Tongue (tissue), 1 donor: ENCODE measurements at regions not wholly inside any gene's neighbourhood (a gene's known extent, or its start where the extent isn't known, plus 50 kb on each side); places are given as distances from the start of the nearest gene placed in this dataset.
"Not testable (repeated sequence)": the region's sequence is repeated elsewhere in the genome, so short reads cannot be mapped to it uniquely, and the experiment has no call there.

Experiments
- DNase-seq: peaks from one replicate; pipeline ENCODE4 v3.0.0-alpha.2; 2015

GRCh38 chr13:18238586-18238985 is 943.0 kb downstream of the TUBA3C start:
- DNase-seq = not testable (repeated sequence)

- no peak for DNase-seq
Measured at GRCh38 chr13:18236528-18236815, 945.2 kb downstream of the TUBA3C start.

DNA sequence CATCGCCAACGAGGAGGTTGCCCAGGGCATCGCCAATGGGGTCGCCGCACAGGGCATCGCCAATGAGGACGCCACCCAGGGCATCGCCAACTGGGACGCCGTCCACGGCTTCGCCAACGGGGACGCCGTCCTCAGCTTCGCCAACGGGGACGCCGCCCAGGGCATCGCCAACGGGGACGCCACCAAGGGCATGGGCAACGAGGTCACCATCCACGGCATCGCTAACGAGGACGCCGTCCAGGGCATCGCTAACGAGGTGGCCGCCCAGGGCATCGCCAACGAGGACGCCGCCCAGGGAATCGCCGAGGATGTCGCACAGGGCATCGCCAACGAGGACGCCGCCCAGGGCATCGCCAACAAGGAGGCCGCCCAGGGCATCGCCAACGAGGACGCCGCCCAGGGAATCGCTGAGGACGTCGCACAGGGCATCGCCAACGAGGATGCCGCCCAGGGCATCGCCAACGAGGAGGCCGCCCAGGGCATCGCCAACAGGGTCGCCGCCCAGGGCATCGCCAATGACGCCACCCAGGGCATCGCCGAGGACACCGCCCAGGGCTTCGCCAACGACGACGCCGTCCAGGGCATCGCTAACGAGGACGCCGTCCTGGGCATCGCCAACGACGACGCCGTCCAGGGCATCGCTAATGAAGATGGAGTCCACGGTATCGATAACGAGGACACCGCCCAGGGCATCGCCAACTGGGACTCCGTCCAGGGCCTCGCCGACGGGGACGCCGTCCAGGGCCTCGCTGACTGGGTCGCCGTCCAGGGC is 945.7 kb downstream of the TUBA3C start:
- DNase-seq = no peak

DNA sequence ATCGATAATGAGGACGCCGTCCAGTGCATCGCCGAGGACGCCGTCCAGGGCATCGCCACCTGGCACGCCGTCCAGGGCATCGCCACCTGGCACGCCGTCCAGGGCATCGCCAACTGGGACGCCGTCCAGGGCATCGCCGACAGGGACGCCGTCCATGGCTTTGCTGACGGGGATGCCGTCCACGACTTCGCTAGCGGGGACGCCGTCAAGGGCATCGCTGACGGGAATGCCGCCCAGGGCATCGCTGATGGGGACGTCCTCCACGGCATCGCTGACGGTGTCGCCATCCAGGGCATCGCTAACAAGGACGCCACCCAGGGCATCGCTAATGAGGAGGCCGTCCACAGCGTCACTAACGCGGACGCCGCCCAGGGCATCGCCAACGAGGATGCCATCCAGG is 946.5 kb downstream of the TUBA3C start:
- no peak for DNase-seq

DNA sequence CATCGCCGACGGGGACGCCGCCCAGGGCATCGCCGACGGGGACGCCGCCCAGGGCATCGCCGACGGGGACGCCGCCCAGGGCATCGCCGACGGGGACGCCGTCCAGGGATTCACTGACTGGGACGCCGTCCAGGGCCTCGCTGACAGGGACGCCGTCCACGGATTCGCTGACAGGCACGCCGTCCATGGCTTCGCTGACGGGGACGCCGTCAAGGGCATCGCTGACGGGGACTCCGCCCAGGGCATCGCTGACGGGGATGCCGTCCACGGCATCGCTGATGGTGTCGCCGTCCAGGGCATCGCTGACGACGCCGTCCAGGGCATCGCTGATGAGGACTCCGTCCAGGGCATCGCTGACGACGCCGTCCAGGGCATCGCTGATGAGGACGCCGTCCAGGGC is 947.2 kb downstream of the TUBA3C start:
- DNase-seq = not testable (repeated sequence)

DNA sequence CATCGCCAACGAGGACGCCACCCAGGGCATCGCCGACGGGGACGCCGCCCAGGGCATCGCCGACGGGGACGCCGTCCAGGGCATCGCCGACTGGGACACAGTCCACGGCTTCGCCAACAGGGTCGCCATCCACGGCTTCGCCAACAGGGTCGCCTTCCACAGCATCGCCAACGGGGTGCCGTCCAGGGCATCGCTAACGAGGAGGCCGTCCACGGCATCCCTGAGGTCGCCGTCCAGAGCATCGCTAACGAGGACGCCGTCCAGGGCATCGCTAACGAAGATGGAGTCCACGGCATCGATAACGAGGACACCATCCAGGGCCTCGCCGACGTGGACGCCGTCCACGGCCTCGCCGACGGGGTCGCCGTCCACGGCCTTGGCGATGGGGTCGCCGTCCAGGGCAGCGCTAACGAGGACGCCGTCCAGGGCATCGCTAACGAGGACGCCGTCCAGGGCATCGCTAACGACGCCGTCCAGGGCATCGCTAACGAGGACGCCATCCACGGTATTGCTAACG is 947.8 kb downstream of the TUBA3C start:
- DNase-seq = no peak

DNA sequence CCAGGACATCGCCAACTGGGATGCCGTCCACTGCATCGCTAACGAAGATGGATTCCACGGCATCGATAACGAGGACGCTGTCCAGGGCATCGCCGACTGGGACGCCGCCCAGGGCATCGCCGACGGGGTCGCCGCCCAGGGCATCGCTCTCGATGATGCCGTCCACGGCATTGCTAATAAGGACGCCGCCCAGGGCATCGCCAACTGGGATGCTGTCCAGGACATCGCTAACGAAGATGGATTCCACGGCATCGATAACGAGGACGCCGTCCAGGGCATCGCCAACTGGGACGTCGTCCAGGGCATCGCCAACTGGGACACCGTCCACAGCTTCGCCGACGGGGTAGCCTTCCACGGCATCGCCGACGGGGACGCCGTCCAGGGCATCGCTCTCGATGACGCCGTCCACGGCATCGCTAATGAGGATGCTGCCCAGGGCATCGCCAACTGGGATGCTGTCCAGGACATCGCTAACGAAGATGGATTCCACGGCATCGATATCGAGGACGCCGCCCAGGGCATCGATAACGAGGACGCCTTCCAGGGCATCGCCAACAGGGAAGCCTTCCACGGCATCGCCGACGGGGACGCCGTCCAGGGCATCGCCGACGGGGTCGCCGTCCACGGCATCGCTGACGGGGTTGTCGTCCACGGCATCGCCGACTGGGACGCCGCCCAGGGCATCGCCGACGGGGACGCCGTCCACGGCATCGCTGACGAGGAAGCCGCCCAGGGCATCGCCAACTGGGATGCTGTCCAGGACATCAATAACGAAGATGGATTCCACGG is 948.4 kb downstream of the TUBA3C start:
- no peak for DNase-seq

DNA sequence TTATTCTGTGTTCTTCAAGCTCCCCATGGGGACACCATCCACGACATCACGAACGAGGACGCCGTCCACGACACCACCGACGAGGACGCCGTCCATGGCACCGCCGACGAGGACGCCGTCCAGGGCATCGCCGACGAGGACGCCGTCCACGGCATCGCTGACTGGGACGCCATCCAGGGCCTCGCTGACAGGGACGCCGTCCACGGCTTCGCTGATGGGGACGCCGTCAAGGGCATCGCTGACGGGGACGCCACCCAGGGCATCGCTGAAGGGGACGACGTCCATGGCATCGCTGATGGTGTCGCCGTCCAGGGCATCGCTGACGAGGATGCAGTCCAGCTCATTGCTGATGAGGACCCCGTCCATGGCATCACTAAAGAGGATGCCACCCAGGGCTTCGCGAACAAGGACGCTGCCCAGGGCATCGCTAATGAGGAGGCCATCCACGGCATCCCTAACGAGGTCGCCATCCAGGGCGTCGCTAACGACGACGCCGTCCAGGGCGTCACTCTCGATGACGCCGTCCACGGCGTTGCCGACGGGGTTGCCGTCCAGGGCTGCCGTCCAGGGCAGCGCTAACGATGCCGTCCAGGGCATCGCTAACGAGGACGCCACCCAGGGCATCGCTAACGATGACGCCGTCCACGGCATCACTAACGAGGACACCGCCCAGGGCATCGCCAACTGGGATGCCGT is 949.2 kb downstream of the TUBA3C start:
- no peak for DNase-seq

DNA sequence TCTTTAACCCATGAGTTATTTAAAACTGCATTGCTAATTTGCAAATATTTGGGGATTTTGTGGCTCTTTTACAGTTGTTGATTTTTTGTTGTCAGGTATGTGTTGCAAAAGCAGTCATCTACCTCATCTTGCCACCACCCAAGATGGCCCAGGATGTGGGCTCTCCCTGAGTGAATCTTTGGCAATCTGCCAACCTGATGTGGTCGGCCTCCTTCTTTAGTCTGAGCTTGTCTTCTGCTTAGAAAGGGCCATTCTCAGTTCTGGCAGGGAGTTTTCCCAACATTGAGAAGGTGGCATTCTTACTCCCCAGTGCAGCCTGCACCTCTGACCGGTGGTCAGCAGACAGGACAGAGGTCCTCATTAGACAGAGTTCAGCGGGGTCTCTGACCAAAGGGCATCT is 957.2 kb downstream of the TUBA3C start:
- not testable (repeated sequence) for DNase-seq

DNA sequence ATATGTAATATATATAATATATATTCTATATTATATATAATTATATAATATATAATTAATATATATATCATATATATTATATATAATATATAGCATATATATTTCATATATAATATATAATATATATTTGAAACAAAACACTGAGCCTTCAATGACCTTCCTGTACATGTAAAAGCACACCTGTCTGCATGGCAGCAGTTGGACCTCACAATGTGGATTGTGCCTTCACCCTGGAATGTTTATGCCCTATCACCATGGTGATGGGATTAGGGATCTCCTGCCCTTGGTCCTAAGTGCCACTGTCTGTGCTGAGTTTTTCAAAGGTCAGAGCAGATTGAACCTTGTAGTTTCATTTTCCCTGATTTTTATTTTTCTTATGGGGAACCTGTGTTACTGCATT is 966.9 kb downstream of the TUBA3C start:
- DNase-seq = not testable (repeated sequence)

GRCh38 chr13:18213511-18213910 is 968.1 kb downstream of the TUBA3C start:
- not testable (repeated sequence) for DNase-seq

GRCh38 chr13:18212873-18213272 is 968.8 kb downstream of the TUBA3C start:
- DNase-seq = peak; percentile 1

DNA sequence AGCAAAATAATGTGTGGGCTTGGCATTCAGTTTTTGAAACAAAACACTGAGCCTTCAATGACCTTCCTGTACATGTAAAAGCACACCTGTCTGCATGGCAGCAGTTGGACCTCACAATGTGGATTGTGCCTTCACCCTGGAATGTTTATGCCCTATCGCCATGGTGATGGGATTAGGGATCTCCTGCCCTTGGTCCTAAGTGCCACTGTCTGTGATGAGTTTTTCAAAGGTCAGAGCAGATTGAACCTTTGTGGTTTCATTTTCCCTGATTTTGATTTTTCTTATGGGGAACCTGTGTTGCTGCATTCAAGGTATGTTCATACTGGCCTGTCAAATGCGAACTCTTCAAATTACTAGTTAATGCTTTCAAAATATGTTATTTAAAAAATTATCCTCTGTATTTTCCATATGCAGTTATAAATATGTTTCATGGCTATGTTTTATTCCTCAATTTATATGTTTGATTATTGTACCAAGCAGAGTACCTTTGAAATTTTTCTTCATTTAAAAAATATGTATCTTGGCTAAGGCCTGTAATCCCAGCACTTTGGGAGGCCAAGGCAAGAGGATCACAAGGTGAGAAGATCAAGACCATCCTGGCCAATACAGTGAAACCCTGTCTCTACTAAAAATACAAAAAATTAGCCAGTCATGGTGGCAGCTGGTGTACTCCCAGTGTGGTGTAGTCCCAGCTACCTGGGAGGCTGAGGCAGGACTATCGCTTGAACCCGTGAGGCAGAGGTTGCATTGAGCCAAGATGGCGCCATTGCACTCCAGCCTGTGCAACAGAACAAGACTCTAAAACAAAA is 969.7 kb downstream of the TUBA3C start:
- peak; percentile 18 for DNase-seq

- DNase-seq = not testable (repeated sequence)
Measured at GRCh38 chr13:18204614-18205178, 976.9 kb downstream of the TUBA3C start.

- DNase-seq = not testable (repeated sequence)
Measured at GRCh38 chr13:18195365-18195678, 986.3 kb downstream of the TUBA3C start.

DNA sequence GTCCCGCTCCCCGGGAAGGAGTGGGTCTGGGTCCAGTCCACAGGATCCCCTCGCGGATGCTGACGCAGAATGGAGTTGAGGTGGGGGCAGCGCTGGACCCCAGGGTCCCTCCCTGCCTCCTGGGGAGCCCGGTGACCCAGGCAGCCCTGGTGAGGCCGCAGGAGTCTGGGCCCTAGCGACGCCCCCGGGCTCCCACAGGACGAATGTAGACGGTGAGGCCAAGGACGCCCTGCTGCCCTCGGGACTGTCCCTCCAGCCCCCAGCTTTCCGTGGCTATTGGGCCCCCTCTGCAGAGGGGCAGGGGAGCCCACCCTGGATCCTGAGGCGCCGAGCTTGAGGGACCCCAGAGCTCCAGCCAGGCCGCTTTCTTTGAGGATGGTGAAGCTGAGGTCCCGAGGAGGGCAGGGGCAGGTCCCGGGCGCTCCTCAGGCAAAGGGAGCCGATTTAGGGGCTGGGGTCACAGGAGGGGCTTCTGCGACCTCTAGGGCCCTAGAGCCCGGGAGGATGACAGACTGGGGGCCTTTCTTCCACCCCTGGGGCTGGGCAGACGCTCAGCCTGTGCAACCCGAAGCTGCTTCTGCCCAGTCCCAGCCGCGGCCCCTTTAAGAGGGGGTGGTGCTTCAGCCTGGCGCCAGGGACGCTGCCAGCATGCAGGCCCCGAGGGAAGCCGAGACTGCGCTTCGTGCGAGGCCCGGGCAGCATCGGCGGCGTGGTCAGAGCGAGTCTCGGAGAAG is 986.8 kb downstream of the TUBA3C start:
- not testable (repeated sequence) for DNase-seq

DNA sequence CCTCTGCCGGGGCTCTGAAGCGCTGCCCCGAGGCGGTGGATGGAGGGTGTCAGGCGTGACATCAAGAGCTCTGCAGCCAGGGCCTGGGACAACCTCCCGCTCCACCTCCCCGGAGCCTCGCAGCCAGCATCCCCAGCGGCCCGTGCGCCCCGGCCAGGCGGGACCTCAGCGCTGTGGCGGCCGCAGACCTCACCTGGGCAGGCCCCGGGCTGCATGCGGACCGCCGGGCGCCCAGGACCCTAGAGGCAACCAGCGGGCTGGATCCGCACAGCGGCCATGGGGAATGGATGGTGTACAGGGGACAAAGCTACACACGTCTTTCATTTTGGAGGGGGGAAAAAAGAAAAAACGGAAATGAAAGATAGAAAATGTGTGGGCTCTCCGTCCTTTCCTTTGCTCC is 987.5 kb downstream of the TUBA3C start:
- DNase-seq = not testable (repeated sequence)
